ENCODE measurements at regions not wholly inside any gene's neighbourhood (a gene's known extent, or its start where the extent isn't known, plus 50 kb on each side); places are given as distances from the start of the nearest gene placed in this dataset.

- TF ChIP-seq CTCF (IDR thresholded peaks at IDR 0.05; ENCODE audit: low read depth, low read length) (no peak), POLR2A (IDR thresholded peaks at IDR 0.05; ENCODE audit: extremely low read depth, insufficient read length) (no peak), MYC (IDR thresholded peaks at IDR 0.05; ENCODE audit: low read depth, low read length) (no peak)
- TF ChIP-seq, protein P1, sequence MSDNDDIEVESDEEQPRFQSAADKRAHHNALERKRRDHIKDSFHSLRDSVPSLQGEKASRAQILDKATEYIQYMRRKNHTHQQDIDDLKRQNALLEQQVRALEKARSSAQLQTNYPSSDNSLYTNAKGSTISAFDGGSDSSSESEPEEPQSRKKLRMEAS (IDR thresholded peaks at IDR 0.05; ENCODE audit: low read depth, low read length) = no peak
Measured at GRCh38 chr5:168152660-168153059, 138.8 kb upstream of the WWC1 start.

Data from NB4 (cell line).